Esophagus muscularis mucosa (tissue), 4 donors: ENCODE measurements at regions not wholly inside any gene's neighbourhood (a gene's known extent, or its start where the extent isn't known, plus 50 kb on each side); places are given as distances from the start of the nearest gene placed in this dataset.

Experiments used
- DNase-seq: peaks from one replicate; pipeline ENCODE4 v3.0.0-alpha.2; 2017; ENCODE audit errors: extremely low spot score
- H3K27ac ChIP-seq, 4 donors: fragments of 200-600 bp; sonication (generic); replicated peaks in 1 of 4; 1 replicate in 3 of 4; 2 replicates in 1 of 4; pipeline ENCODE4 v1.5.1; 2016 to 2019; ENCODE audit warnings: mild to moderate bottlenecking in 1 of 4
- H3K27me3 ChIP-seq, 4 donors: fragments of 200-600 bp; sonication (generic); one replicate each; pipeline versions ENCODE4 v1.5.1 to v1.6.0; 2016 to 2019
- H3K36me3 ChIP-seq, 4 donors: fragments of 200-600 bp; sonication (generic); one replicate each; pipeline ENCODE4 v1.5.1; 2016 to 2019
- H3K4me1 ChIP-seq, 4 donors: fragments of 200-600 bp; sonication (generic); one replicate each; pipeline ENCODE4 v1.5.1; 2016 to 2019
- H3K4me3 ChIP-seq, 4 donors: fragments of 200-600 bp; sonication (generic); 1 replicate in 2 of 4; 2 replicates in 2 of 4; pipeline ENCODE4 v1.5.1; 2016 to 2019; ENCODE audit warnings: mild to moderate bottlenecking in 4 of 4, moderate library complexity in 1 of 4
- H3K9me3 ChIP-seq, 4 donors: fragments of 200-600 bp; sonication (generic); 1 replicate in 3 of 4; 2 replicates in 1 of 4; pipeline ENCODE4 v1.5.1; 2016 to 2019
- EP300 ChIP-seq: sonication (generic); formaldehyde crosslinking; IDR thresholded peaks from one replicate; pipeline ENCODE4 v1.6.1; 2017; ENCODE audit warnings: antibody characterized with exemption
- POLR2A ChIP-seq: fragments of 450-650 bp; IDR thresholded peaks from one replicate; pipeline ENCODE4 v1.6.1; 2017; ENCODE audit warnings: antibody characterized with exemption, moderate library complexity, mild to moderate bottlenecking, low read depth
- POLR2AphosphoS5 ChIP-seq, 2 donors: sonication (generic); formaldehyde crosslinking; IDR thresholded peaks; one replicate each; pipeline ENCODE4 v1.6.1; 2017; ENCODE audit warnings: antibody characterized with exemption in 2 of 2
- WGBS: methylation state at CpG from one replicate; pipeline ENCODE4 v1.1.5; 2018; 5-methylcytosine and 5-hydroxymethylcytosine counted together
- intact Hi-C: fragments of 100-400 bp; cut with DNase I; formaldehyde crosslinking; loops from one replicate; pipeline ENCODE4 v1.15.1; 2023
- TF ChIP-seq, protein P1 (sequence below), 3 experiments: fragments of 200-600 bp in 2 of 3; fragments of 450-650 bp in 1 of 3; sonication (generic) in 2 of 3; IDR thresholded peaks; one replicate each; pipeline ENCODE4 v1.5.1; 2017 to 2019; ENCODE audit warnings: antibody characterized with exemption in 3 of 3, mild to moderate bottlenecking in 2 of 3, moderate library complexity in 1 of 3

DNA sequence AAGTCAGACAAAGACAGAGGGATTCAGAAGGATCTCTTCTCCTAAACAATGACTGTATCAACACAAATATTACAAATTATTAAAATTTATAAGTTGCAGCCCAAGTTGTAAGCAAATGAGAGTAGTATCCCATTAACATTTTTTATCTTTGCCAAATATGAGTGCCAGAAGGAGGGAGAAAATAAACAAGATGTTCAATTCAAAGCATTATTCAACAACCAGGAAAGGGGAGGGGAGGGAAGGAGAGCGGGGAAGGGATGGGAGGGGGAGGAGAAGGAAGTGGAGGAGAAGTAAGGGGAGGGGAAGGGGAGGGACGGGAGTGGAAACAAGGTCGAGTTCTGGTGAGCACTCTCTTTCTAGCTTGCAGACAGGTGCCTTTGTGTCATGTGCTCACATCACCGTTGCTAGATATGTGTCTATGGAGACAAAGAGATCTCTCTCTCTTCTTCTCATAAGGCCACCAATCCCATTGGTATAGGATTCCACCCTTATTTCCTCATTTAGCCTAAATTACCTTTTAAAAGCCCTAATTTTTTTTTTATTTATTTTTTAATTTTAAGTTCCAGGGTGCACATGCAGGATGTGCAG is 679.6 kb upstream of the CHAC2 start:
- no peak for TF ChIP-seq POLR2A
- TF ChIP-seq, protein P1, sequence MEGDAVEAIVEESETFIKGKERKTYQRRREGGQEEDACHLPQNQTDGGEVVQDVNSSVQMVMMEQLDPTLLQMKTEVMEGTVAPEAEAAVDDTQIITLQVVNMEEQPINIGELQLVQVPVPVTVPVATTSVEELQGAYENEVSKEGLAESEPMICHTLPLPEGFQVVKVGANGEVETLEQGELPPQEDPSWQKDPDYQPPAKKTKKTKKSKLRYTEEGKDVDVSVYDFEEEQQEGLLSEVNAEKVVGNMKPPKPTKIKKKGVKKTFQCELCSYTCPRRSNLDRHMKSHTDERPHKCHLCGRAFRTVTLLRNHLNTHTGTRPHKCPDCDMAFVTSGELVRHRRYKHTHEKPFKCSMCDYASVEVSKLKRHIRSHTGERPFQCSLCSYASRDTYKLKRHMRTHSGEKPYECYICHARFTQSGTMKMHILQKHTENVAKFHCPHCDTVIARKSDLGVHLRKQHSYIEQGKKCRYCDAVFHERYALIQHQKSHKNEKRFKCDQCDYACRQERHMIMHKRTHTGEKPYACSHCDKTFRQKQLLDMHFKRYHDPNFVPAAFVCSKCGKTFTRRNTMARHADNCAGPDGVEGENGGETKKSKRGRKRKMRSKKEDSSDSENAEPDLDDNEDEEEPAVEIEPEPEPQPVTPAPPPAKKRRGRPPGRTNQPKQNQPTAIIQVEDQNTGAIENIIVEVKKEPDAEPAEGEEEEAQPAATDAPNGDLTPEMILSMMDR (IDR thresholded peaks at IDR 0.05), result no peak
- no peak for TF ChIP-seq EP300
- TF ChIP-seq POLR2AphosphoS5 (IDR thresholded peaks at IDR 0.05), result no peak
- H3K27ac ChIP-seq, result no peak overlapping the region

DNA sequence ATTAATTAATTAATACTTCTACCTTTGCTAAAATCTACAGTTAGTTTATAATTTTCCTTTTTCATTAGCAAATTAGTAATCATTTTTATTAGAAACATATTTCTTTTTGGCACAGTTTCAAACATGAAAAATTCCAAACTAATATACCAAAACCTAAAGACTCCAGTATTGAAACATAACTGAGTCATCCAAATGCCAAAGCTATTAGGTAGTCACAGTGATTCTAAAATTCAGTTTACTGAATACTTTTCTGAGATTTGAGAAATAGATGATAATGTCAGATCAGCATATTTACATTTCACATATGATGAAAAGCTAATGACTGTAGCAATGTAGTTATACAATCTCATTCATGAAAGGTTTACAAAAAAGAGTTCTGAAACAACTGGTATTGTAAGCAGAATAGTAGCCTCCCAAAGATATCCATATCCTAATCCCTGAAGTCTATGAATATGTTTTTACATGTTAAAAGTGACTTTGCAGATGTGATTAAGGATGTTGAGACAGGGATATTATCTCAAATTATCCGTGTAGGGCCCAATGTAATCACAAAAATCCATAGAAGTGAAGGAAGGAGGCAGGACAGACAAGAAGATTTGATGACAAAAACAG is 680.2 kb upstream of the CHAC2 start:
- H3K4me1 ChIP-seq, result no peaks in the 10 kb centered on the region
- no peak overlapping the region for H3K4me3 ChIP-seq
- no peaks in the 10 kb centered on the region for H3K27me3 ChIP-seq
- intact Hi-C loops, result no loop called here
- H3K27ac ChIP-seq, result no peak overlapping the region
- 71% methylated on average over 1 of the region's 1 CpG for WGBS
- H3K36me3 ChIP-seq, result no peaks in the 10 kb centered on the region
- no peaks in the 10 kb centered on the region for H3K9me3 ChIP-seq
- TF ChIP-seq POLR2A, result no peak
- TF ChIP-seq POLR2AphosphoS5 (IDR thresholded peaks at IDR 0.05), result no peak
- TF ChIP-seq EP300, result no peak
- TF ChIP-seq, protein P1 (IDR thresholded peaks at IDR 0.05), result no peak
- no peak for DNase-seq

More for the DNA sequence above, 679.6 kb upstream of the CHAC2 start:
- WGBS, result 74% methylated on average over 4 of the region's 4 CpGs
- Histone ChIP-seq H3K4me3 (no peak overlapping the region), H3K27me3 (no peaks in the 10 kb centered on the region), H3K36me3 (no peaks in the 10 kb centered on the region), H3K9me3 (peaks cover 0 to under 1% (median 0%) of the 10 kb centered on the region in 4 donors), H3K4me1 (no peaks in the 10 kb centered on the region)
- DNase-seq, result no peak
- intact Hi-C loops, result no loop called here

DNA sequence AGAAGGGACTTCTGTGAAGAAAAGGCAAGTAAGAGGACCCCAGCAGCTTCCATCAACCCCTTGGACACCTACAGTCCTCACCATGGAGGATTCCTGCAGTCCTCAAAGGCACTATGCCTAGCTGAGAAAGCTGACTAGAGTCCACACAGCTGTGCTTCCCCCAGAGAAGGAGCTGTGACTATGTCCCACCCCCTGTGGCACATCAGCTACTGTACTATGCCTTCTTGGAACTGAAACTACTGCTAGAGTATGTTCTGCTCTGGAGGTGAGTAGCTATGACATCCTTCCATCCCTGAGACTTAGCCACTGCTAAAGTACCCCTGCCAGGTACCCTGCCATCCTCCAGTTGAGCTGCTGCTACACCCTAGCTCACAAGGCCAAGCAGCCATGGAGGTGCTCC is 690.2 kb upstream of the CHAC2 start:
- Histone ChIP-seq H3K27me3 (no peaks in the 10 kb centered on the region), H3K27ac (no peak overlapping the region), H3K36me3 (no peaks in the 10 kb centered on the region), H3K9me3 (peaks cover 0 to 5% (median 2%) of the 10 kb centered on the region in 4 donors), H3K4me3 (no peak overlapping the region), H3K4me1 (no peaks in the 10 kb centered on the region)
- TF ChIP-seq EP300 (no peak), POLR2A (no peak), POLR2AphosphoS5 (IDR thresholded peaks at IDR 0.05) (no peak)
- TF ChIP-seq, protein P1 (IDR thresholded peaks at IDR 0.05), result no peak
- intact Hi-C loops, result no loop called here
- DNase-seq, result no peak

DNA sequence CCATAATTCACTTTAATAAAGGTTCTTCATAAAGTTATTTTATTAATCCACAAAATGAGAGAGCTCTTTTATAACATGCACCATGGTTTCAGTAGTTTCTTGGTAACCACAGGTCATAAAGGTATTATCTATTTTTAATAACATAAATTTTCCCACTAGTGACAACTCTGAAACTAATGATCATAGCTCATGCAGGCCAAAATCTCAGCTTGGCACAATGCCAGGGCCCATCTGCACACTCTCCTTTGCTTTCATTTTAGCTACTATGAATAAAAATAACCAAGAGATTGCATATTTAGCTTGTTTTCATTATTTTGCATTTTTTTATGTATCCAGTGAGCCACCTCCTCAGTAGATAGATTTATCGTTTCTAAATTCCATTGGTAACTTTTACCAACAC is 691.8 kb upstream of the CHAC2 start:
- WGBS, result 45% methylated on average over 1 of the region's 1 CpG
- no peaks in the 10 kb centered on the region for H3K27me3 ChIP-seq
- H3K4me3 ChIP-seq, result no peak overlapping the region
- intact Hi-C loops, result no loop called here
- H3K36me3 ChIP-seq, result no peaks in the 10 kb centered on the region
- TF ChIP-seq, protein P1 (IDR thresholded peaks at IDR 0.05), result no peak
- no peak for TF ChIP-seq EP300
- TF ChIP-seq POLR2A, result no peak
- TF ChIP-seq POLR2AphosphoS5 (IDR thresholded peaks at IDR 0.05), result no peak
- no peak for DNase-seq
- H3K27ac ChIP-seq, result no peak overlapping the region
- no peaks in the 10 kb centered on the region for H3K4me1 ChIP-seq
- no peaks in the 10 kb centered on the region for H3K9me3 ChIP-seq

DNA sequence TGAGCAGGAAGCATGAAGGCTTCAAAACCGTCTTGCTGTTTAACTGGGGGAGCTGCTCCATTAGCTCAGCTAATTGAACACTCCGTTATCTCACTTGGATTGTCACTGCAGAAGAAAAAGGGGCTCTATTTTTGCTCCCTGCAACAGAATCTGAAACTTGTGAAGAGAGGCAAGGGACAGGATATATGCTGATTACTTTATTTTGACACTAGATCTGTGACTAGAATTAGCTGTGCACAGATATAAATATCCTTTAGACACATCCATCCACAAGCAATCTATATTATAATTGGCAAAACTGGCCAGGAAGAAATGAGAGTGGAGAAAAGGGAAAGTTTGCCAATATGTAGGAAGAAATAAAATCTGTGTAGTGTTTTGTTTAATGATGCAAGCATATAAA is 700.1 kb upstream of the CHAC2 start:
- no peak for DNase-seq
- H3K36me3 ChIP-seq, result no peaks in the 10 kb centered on the region
- no peaks in the 10 kb centered on the region for H3K27me3 ChIP-seq
- H3K4me3 ChIP-seq, result no peak overlapping the region
- no peaks in the 10 kb centered on the region for H3K9me3 ChIP-seq
- intact Hi-C loops, result no loop called here
- WGBS, result 65% methylated on average over 2 of the region's 2 CpGs
- no peaks in the 10 kb centered on the region for H3K4me1 ChIP-seq
- H3K27ac ChIP-seq, result no peak overlapping the region
- TF ChIP-seq, protein P1 (IDR thresholded peaks at IDR 0.05), result no peak
- TF ChIP-seq POLR2A (no peak), EP300 (no peak), POLR2AphosphoS5 (IDR thresholded peaks at IDR 0.05) (no peak)
